GM12892 (cell line): ENCODE measurements at regions not wholly inside any gene's neighbourhood (a gene's known extent, or its start where the extent isn't known, plus 50 kb on each side); places are given as distances from the start of the nearest gene placed in this dataset.

ENCODE experiments used
- POLR2A ChIP-seq: IDR thresholded peaks from 2 replicates; pipeline ENCODE4 v1.6.1; 2011; ENCODE audit warnings: low read depth, low read length, control low read depth
- POLR2AphosphoS5 ChIP-seq: IDR thresholded peaks from 2 replicates; pipeline ENCODE4 v1.6.1; 2011; ENCODE audit warnings: low read depth, low read length, control low read depth

GRCh38 chr22:48182031-48182430, 1419.6 kb downstream of the TBC1D22A start:
- TF ChIP-seq POLR2A (no peak), POLR2AphosphoS5 (no peak)
